HEK293T (cell line): ENCODE measurements at regions not wholly inside any gene's neighbourhood (a gene's known extent, or its start where the extent isn't known, plus 50 kb on each side); places are given as distances from the start of the nearest gene placed in this dataset.

Experiments used
- CTCF ChIA-PET: fragments of 350-600 bp; formaldehyde crosslinking; extraction: SDS; loops from one replicate; lab custom pipeline; 2021; ENCODE audit warnings: antibody characterized with exemption, inconsistent platforms; lab: Yijun Ruan, JAX
- POLR2A ChIA-PET: fragments of 350-600 bp; formaldehyde crosslinking; extraction: SDS; loops from one replicate; lab custom pipeline; 2020; ENCODE audit warnings: antibody characterized with exemption, inconsistent platforms; lab: Yijun Ruan, JAX
- DNase-seq: peaks from one replicate; pipeline ENCODE4 v3.0.0; 2012; ENCODE audit warnings: mixed read lengths; ENCODE audit errors: extremely low spot score
- ARNT ChIP-seq: fragments of 450-650 bp; IDR thresholded peaks from 2 replicates; pipeline ENCODE4 v1.6.1; 2017; ENCODE audit warnings: mild to moderate bottlenecking
- BHLHE40 ChIP-seq: fragments of 450-650 bp; IDR thresholded peaks from 2 replicates; pipeline ENCODE4 v1.6.1; 2016; ENCODE audit warnings: mild to moderate bottlenecking, moderate library complexity, borderline replicate concordance
- CTBP1 ChIP-seq: fragments of 450-650 bp; IDR thresholded peaks from 2 replicates; pipeline ENCODE4 v1.6.1; 2016; ENCODE audit warnings: borderline replicate concordance
- ELF4 ChIP-seq: fragments of 450-650 bp; IDR thresholded peaks from 2 replicates; pipeline ENCODE4 v1.6.1; 2017; ENCODE audit warnings: antibody characterized with exemption
- FOXA1 ChIP-seq: fragments of 450-650 bp; IDR thresholded peaks from 2 replicates; pipeline ENCODE4 v1.6.1; 2016; ENCODE audit warnings: mild to moderate bottlenecking
- FOXK2 ChIP-seq: fragments of 450-650 bp; IDR thresholded peaks from 2 replicates; pipeline ENCODE4 v1.6.1; 2016; ENCODE audit warnings: mild to moderate bottlenecking
- FOXM1 ChIP-seq: fragments of 450-650 bp; IDR thresholded peaks from 2 replicates; pipeline ENCODE4 v1.6.1; 2017; ENCODE audit warnings: mild to moderate bottlenecking, borderline replicate concordance
- HDGF ChIP-seq: fragments of 450-650 bp; IDR thresholded peaks from 2 replicates; pipeline ENCODE4 v1.6.1; 2017; ENCODE audit warnings: antibody characterized with exemption, borderline replicate concordance
- L3MBTL2 ChIP-seq: fragments of 450-650 bp; conservative IDR thresholded peaks from 2 replicates; pipeline ENCODE4 v1.6.1; 2016; ENCODE audit warnings: mild to moderate bottlenecking
- LEF1 ChIP-seq: fragments of 450-650 bp; IDR thresholded peaks from 2 replicates; pipeline ENCODE4 v1.6.1; 2017; ENCODE audit warnings: mild to moderate bottlenecking, borderline replicate concordance
- NFRKB ChIP-seq: fragments of 450-650 bp; IDR thresholded peaks from 2 replicates; pipeline ENCODE4 v1.6.1; 2016; ENCODE audit warnings: mild to moderate bottlenecking, moderate library complexity
- PKNOX1 ChIP-seq: fragments of 450-650 bp; IDR thresholded peaks from 2 replicates; pipeline ENCODE4 v1.6.1; 2016
- SP1 ChIP-seq: fragments of 450-650 bp; IDR thresholded peaks from 2 replicates; pipeline ENCODE4 v1.6.1; 2017
- SUZ12 ChIP-seq: fragments of 450-650 bp; IDR thresholded peaks from 2 replicates; pipeline ENCODE4 v1.6.1; 2016; ENCODE audit warnings: mild to moderate bottlenecking
- TARDBP ChIP-seq: fragments of 450-650 bp; IDR thresholded peaks from 2 replicates; pipeline ENCODE4 v1.6.1; 2016
- ZNF384 ChIP-seq: fragments of 450-650 bp; IDR thresholded peaks from 2 replicates; pipeline ENCODE4 v1.6.1; 2016

- DNase-seq = no peak
- CTCF ChIA-PET = no interaction called here
- TF ChIP-seq ZNF384 (no peak), L3MBTL2 (no peak), FOXA1 (no peak)
- POLR2A ChIA-PET = no interaction called here
Measured at GRCh38 chr3:25293736-25294135, 134.3 kb upstream of the RARB start.

GRCh38 chr3:25294169-25294805, 133.8 kb upstream of the RARB start:
- TF ChIP-seq FOXK2 (no peak), LEF1 (no peak), SUZ12 (no peak), BHLHE40 (no peak), FOXM1 (no peak), TARDBP (no peak), PKNOX1 (no peak), FOXA1 (no peak), ARNT (no peak), HDGF (no peak), ZNF384 (no peak), SP1 (no peak), NFRKB (no peak), L3MBTL2 (no peak), CTBP1 (no peak), ELF4 (no peak)
- CTCF ChIA-PET = interaction anchor here (0.5 kb wide), 1 partner anchor 298 kb away, joined by 3 read pairs; no protein-coding TSS in a partner anchor
- POLR2A ChIA-PET = no interaction called here
- no peak for DNase-seq

- TF ChIP-seq PKNOX1 = no peak
- TF ChIP-seq FOXA1 = no peak
- TF ChIP-seq LEF1 = no peak
- no peak for TF ChIP-seq BHLHE40
- TF ChIP-seq ARNT = no peak
- no peak for TF ChIP-seq TARDBP
- TF ChIP-seq CTBP1 = no peak
- no peak for TF ChIP-seq HDGF
- no peak for TF ChIP-seq NFRKB
- CTCF ChIA-PET = interaction anchor here (0.6 kb wide), 1 partner anchor 255 kb away, joined by 3 read pairs; no protein-coding TSS in a partner anchor
- no peak for DNase-seq
- POLR2A ChIA-PET = no interaction called here
Measured at GRCh38 chr3:25297667-25298585, 130.1 kb upstream of the RARB start.

- TF ChIP-seq LEF1 = no peak
- TF ChIP-seq FOXM1 = no peak
- TF ChIP-seq ELF4 = no peak
- no peak for TF ChIP-seq FOXK2
- no peak for TF ChIP-seq SUZ12
- no peak for TF ChIP-seq TARDBP
- TF ChIP-seq ARNT = no peak
- ChIA-PET CTCF (no interaction called here), POLR2A (no interaction called here)
- DNase-seq = no peak
Measured at GRCh38 chr3:25300141-25300540, 127.9 kb upstream of the RARB start.

GRCh38 chr3:25304916-25305315, 123.1 kb upstream of the RARB start:
- no peak for DNase-seq
- no peak for TF ChIP-seq ARNT
- TF ChIP-seq ZNF384 = no peak
- no peak for TF ChIP-seq NFRKB
- TF ChIP-seq SUZ12 = no peak
- TF ChIP-seq FOXK2 = no peak
- no peak for TF ChIP-seq L3MBTL2
- no peak for TF ChIP-seq SP1
- TF ChIP-seq PKNOX1 = no peak
- no peak for TF ChIP-seq HDGF
- no peak for TF ChIP-seq FOXM1
- POLR2A ChIA-PET = no interaction called here
- CTCF ChIA-PET = no interaction called here

- CTCF ChIA-PET = no interaction called here
- DNase-seq = no peak
- TF ChIP-seq HDGF (no peak), ZNF384 (no peak), TARDBP (no peak), SUZ12 (no peak), ELF4 (no peak), FOXA1 (no peak), FOXM1 (no peak), ARNT (no peak), SP1 (no peak), BHLHE40 (no peak), PKNOX1 (no peak), FOXK2 (no peak), L3MBTL2 (no peak), NFRKB (no peak), CTBP1 (no peak), LEF1 (no peak)
- POLR2A ChIA-PET = no interaction called here
Measured at GRCh38 chr3:25306066-25306465, 122.0 kb upstream of the RARB start.
